CD4-positive, alpha-beta memory T cell (primary cell): ENCODE measurements at regions not wholly inside any gene's neighbourhood (a gene's known extent, or its start where the extent isn't known, plus 50 kb on each side); places are given as distances from the start of the nearest gene placed in this dataset.

Source experiments
- CTCF ChIA-PET: fragments of 350-600 bp; sonication (Branson Sonifier 250); formaldehyde crosslinking; loops from one replicate; lab custom pipeline; 2021; ENCODE audit warnings: inconsistent platforms; ENCODE audit not compliant: partially characterized antibody; lab: Charles Lee
- POLR2A ChIA-PET: fragments of 350-600 bp; sonication (Branson Sonifier 250); formaldehyde crosslinking; loops from one replicate; lab custom pipeline; 2021; ENCODE audit not compliant: partially characterized antibody; lab: Charles Lee
- DNase-seq, 5 donors: peaks; one replicate each; pipeline versions ENCODE4 v3.0.0 to v3.0.0-alpha.2; 2020 to 2022; ENCODE audit warnings: mixed read lengths in 1 of 5
- H3K27ac ChIP-seq: one replicate; pipeline ENCODE4 v1.7.0; 2013; ENCODE audit warnings: low read depth, low read length
- H3K27me3 ChIP-seq: 2 replicates; pipeline ENCODE4 v1.7.0; 2013; ENCODE audit warnings: mild to moderate bottlenecking, low read length, moderate library complexity; ENCODE audit not compliant: insufficient read depth
- H3K36me3 ChIP-seq: 2 replicates; pipeline ENCODE4 v1.7.0; 2013; ENCODE audit warnings: mild to moderate bottlenecking, low read length, moderate library complexity; ENCODE audit not compliant: insufficient read depth
- H3K4me1 ChIP-seq: 2 replicates; pipeline ENCODE4 v1.7.0; 2013; ENCODE audit warnings: mild to moderate bottlenecking, low read length, moderate library complexity; ENCODE audit not compliant: insufficient read depth
- H3K4me3 ChIP-seq, 2 donors: one replicate each; pipeline ENCODE4 v1.7.0; 2013; ENCODE audit warnings: low read length in 2 of 2, mild to moderate bottlenecking in 1 of 2
- H3K9me3 ChIP-seq, 2 donors: one replicate each; pipeline ENCODE4 v1.7.0; 2013; ENCODE audit warnings: low read length in 2 of 2, control low read depth in 1 of 2; ENCODE audit not compliant: control insufficient read depth in 1 of 2
- H3K27ac Mint-ChIP-seq, 7 donors: one replicate each; pipeline ENCODE4 v1.8.0; 2020 to 2021; ENCODE audit warnings: mixed read lengths in 7 of 7, mild to moderate bottlenecking in 6 of 7, inconsistent platforms in 3 of 7, moderate library complexity in 3 of 7
- H3K27me3 Mint-ChIP-seq, 2 donors: one replicate each; pipeline ENCODE4 v1.8.0; 2020 to 2021; ENCODE audit warnings: mixed read lengths in 2 of 2
- H3K36me3 Mint-ChIP-seq, 2 donors: one replicate each; pipeline ENCODE4 v1.8.0; 2020 to 2021; ENCODE audit warnings: mixed read lengths in 2 of 2, inconsistent platforms in 1 of 2, mild to moderate bottlenecking in 1 of 2
- H3K4me1 Mint-ChIP-seq, 4 donors: one replicate each; pipeline ENCODE4 v1.8.0; 2020 to 2021; ENCODE audit warnings: mixed read lengths in 4 of 4, mild to moderate bottlenecking in 1 of 4
- H3K4me3 Mint-ChIP-seq, 8 donors: one replicate each; pipeline ENCODE4 v1.8.0; 2020 to 2021; ENCODE audit warnings: mixed read lengths in 8 of 8, mild to moderate bottlenecking in 7 of 8, moderate library complexity in 6 of 8, inconsistent platforms in 3 of 8
- H3K9me3 Mint-ChIP-seq, 8 donors: one replicate each; pipeline ENCODE4 v1.8.0; 2020 to 2021; ENCODE audit warnings: mixed read lengths in 8 of 8, mild to moderate bottlenecking in 5 of 8, inconsistent platforms in 3 of 8, moderate library complexity in 1 of 8
- intact Hi-C: fragments of 100-400 bp; cut with micrococcal nuclease; formaldehyde crosslinking; loops from one replicate; pipeline ENCODE4 v1.15.1; 2023

DNA sequence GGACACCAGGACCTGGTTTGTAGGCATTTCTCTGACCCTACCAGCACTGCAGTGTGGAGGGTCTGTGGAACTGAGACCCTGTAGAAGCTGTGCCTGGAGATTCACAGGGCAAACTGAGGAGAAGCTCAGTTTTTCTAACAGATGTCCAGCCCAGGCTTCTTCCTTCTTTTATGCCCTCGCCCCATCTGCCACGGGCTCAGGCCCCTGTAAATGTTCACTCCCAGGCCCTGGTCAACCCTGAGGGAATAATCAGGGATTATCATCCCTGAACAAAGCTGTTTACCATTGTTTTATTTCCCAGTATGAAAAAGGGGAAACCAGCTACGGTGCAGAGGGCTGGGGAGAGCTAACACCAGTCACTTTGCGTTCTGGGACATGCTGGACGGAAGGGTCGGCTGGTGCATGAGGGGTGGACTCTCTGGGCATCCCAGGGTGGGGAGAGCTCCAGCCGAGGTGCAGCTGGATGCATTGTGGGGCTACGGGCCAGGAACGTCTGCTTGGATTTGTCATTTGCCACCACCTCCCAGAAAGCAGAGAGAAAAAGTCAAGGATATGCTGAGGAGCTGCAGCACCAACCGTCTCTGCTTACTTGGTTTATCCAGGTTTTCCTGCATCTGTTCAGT is 183.8 kb downstream of the TFCP2L1 start:
- Histone ChIP-seq H3K27me3 (no peaks in the 10 kb centered on the region), H3K27ac (no peak overlapping the region), H3K9me3 (no peaks in the 10 kb centered on the region), H3K4me3 (no peak overlapping the region), H3K36me3 (no peaks in the 10 kb centered on the region), H3K4me1 (no peaks in the 10 kb centered on the region)
- no peaks in the 10 kb centered on the region for H3K36me3 Mint-ChIP-seq
- H3K27ac Mint-ChIP-seq = no peak overlapping the region
- H3K9me3 Mint-ChIP-seq = no peaks in the 10 kb centered on the region
- ChIA-PET CTCF (interaction anchor here (1.0 to 1.2 kb wide), 2 partner anchors 10 to 25 kb away, joined by 3 read pairs; no protein-coding TSS in a partner anchor), POLR2A (no interaction called here)
- H3K4me1 Mint-ChIP-seq = no peaks in the 10 kb centered on the region
- H3K4me3 Mint-ChIP-seq = no peak overlapping the region
- intact Hi-C loops = no loop called here
- H3K27me3 Mint-ChIP-seq = peaks cover 5 to 14% of the 10 kb centered on the region in 2 donors
- no peak for DNase-seq

DNA sequence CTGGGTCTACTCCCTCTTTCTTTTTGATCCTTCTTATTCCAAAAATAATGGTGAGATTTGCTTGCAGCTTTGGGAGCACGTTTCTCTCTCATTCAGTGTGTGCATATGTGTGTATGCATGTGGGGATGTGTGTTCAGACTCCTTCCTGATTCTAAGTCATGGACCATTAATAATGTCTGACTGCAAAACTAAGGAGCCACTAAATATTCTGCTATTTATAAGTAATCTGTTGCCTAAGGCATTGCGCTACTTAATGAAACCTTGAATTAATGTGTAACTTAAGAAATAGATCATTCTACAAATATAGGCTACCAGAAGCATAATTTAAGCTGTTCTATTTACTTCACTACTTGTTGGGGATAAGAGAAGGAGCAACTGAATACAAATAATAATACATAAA is 182.1 kb downstream of the TFCP2L1 start:
- POLR2A ChIA-PET = no interaction called here
- H3K36me3 ChIP-seq = no peaks in the 10 kb centered on the region
- no peaks in the 10 kb centered on the region for H3K4me1 ChIP-seq
- no peaks in the 10 kb centered on the region for H3K36me3 Mint-ChIP-seq
- no peak overlapping the region for H3K27ac ChIP-seq
- peaks cover 5 to 10% of the 10 kb centered on the region in 2 donors for H3K27me3 Mint-ChIP-seq
- no peaks in the 10 kb centered on the region for H3K9me3 ChIP-seq
- CTCF ChIA-PET = interaction anchor here (1.7 kb wide), 1 partner anchor 21 kb away, joined by 6 read pairs; no protein-coding TSS in a partner anchor
- no peaks in the 10 kb centered on the region for H3K9me3 Mint-ChIP-seq
- DNase-seq = no peak
- H3K27me3 ChIP-seq = no peaks in the 10 kb centered on the region
- no peak overlapping the region for H3K4me3 ChIP-seq
- no peak overlapping the region for H3K4me3 Mint-ChIP-seq
- no peaks in the 10 kb centered on the region for H3K4me1 Mint-ChIP-seq
- H3K27ac Mint-ChIP-seq = no peak overlapping the region
- intact Hi-C loops = no loop called here

DNA sequence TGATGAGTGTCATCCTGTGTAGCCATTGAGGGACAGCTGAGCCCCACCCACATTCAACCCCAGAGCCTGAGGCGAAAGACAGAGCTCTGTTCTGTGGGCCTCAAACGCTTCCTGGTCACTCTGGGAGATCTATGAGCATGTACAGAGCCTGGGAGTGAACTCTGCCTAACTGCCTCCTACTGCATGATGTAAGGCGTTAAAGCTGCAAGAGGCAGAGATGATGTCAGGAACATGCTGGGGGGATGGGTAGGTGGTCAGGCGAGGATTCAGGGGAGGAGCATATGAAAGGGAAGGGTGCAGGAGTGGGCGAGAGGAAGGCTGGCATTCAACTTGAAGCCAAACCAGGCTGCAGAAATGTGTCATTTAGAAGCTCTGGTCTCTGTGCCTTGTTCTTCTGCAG is 181.0 kb downstream of the TFCP2L1 start:
- no peaks in the 10 kb centered on the region for H3K4me1 Mint-ChIP-seq
- no peaks in the 10 kb centered on the region for H3K9me3 ChIP-seq
- peaks cover 0 to 2% (median 0%) of the 10 kb centered on the region in 8 donors for H3K9me3 Mint-ChIP-seq
- no peak overlapping the region for H3K4me3 Mint-ChIP-seq
- peaks cover 3 to 5% of the 10 kb centered on the region in 2 donors for H3K27me3 Mint-ChIP-seq
- intact Hi-C loops = no loop called here
- H3K27ac Mint-ChIP-seq = no peak overlapping the region
- H3K4me3 ChIP-seq = no peak overlapping the region
- no peak for DNase-seq
- no peaks in the 10 kb centered on the region for H3K36me3 Mint-ChIP-seq
- H3K4me1 ChIP-seq = no peaks in the 10 kb centered on the region
- ChIA-PET CTCF (interaction anchor here (0.9 to 1.7 kb wide), 2 partner anchors 22 to 27 kb away, joined by 3 to 6 read pairs; no protein-coding TSS in a partner anchor), POLR2A (no interaction called here)
- no peaks in the 10 kb centered on the region for H3K36me3 ChIP-seq
- no peak overlapping the region for H3K27ac ChIP-seq
- H3K27me3 ChIP-seq = no peaks in the 10 kb centered on the region

DNA sequence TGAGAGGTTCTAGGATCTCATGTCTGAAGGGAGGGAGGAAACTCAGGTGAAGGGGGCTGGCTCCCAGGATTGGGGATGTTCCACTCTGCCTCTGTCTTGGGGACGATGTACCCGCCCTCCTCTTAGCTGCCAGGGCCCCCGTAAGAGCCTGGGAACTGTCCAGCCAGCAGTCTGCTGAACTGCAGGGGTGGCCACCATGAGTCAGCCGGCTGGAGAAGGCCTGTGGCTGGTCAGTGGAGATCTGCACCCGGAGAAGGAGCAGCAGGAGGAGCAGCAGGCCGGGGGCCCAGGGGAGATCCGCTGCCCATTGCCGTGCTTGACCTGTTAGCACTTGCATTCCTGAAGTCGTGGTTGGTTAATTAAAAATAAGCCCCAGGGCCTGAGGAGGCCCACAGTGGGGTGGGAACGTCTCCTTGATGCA is 180.3 kb downstream of the TFCP2L1 start:
- DNase-seq = no peak
- Histone ChIP-seq H3K27ac (no peak overlapping the region), H3K4me1 (no peaks in the 10 kb centered on the region), H3K9me3 (no peaks in the 10 kb centered on the region), H3K27me3 (no peaks in the 10 kb centered on the region), H3K4me3 (no peak overlapping the region), H3K36me3 (no peaks in the 10 kb centered on the region)
- no peak overlapping the region for H3K27ac Mint-ChIP-seq
- POLR2A ChIA-PET = no interaction called here
- H3K4me1 Mint-ChIP-seq = no peaks in the 10 kb centered on the region
- peaks cover 3 to 5% of the 10 kb centered on the region in 2 donors for H3K27me3 Mint-ChIP-seq
- CTCF ChIA-PET = no interaction called here
- H3K9me3 Mint-ChIP-seq = peaks cover 0 to 2% (median 0%) of the 10 kb centered on the region in 8 donors
- no peak overlapping the region for H3K4me3 Mint-ChIP-seq
- no peaks in the 10 kb centered on the region for H3K36me3 Mint-ChIP-seq
- intact Hi-C loops = no loop called here

DNA sequence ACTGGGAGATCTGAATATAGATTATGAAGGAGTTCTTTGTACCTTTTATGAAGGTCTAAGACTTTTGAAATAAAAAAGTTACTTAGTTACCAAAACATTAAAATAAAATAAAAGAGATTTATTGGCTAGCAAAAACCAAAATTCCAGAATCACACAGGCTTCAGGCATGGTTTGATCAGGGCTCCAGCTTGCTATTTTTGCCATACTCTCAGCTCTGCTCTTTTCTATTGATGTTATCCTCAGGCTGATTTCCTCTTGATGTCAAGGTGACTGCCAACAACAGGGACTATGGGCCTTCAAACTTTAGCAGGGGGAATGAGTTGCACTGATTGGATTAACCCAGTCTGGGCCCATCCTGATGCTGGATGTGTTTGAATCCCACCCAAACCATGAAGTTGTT is 174.1 kb downstream of the TFCP2L1 start:
- H3K27me3 ChIP-seq = no peaks in the 10 kb centered on the region
- no peak overlapping the region for H3K27ac ChIP-seq
- Mint-ChIP-seq H3K4me1 (no peaks in the 10 kb centered on the region), H3K4me3 (no peak overlapping the region), H3K9me3 (peaks cover 0 to 15% (median 4%) of the 10 kb centered on the region in 8 donors), H3K36me3 (no peaks in the 10 kb centered on the region), H3K27me3 (no peaks in the 10 kb centered on the region), H3K27ac (no peak overlapping the region)
- DNase-seq = no peak
- intact Hi-C loops = no loop called here
- H3K4me3 ChIP-seq = no peak overlapping the region
- ChIA-PET CTCF (no interaction called here), POLR2A (no interaction called here)
- no peaks in the 10 kb centered on the region for H3K36me3 ChIP-seq
- no peaks in the 10 kb centered on the region for H3K9me3 ChIP-seq
- no peaks in the 10 kb centered on the region for H3K4me1 ChIP-seq

DNA sequence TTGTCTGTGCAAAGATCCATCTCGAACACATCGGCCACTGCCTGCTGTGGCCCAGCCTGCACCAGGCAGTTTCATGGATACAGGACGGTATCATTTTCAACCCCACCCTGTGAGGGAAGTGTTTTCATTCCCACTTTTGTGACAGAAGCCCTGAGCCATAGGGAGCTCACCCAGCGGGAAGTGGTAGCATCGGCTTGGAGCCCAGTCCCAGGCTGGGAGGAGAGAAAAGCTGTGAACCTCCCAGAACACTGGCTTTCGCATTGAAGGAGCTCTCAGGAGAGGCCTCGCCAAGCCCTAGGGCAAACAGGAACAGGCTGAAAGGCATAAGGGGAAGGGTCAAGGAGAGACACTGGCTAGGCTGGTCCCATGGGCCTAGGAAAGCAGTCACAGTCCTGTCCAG is 166.1 kb downstream of the TFCP2L1 start:
- H3K27me3 Mint-ChIP-seq = peaks cover 0 to 5% of the 10 kb centered on the region in 2 donors
- H3K4me1 Mint-ChIP-seq = no peaks in the 10 kb centered on the region
- no peak for DNase-seq
- no peaks in the 10 kb centered on the region for H3K4me1 ChIP-seq
- ChIA-PET CTCF (interaction anchor here (1.1 kb wide), 1 partner anchor 9 kb away, joined by 3 read pairs; no protein-coding TSS in a partner anchor), POLR2A (no interaction called here)
- no peak overlapping the region for H3K27ac ChIP-seq
- no peak overlapping the region for H3K4me3 ChIP-seq
- H3K36me3 Mint-ChIP-seq = no peaks in the 10 kb centered on the region
- H3K27me3 ChIP-seq = no peaks in the 10 kb centered on the region
- intact Hi-C loops = no loop called here
- H3K4me3 Mint-ChIP-seq = no peak overlapping the region
- no peaks in the 10 kb centered on the region for H3K36me3 ChIP-seq
- H3K9me3 ChIP-seq = no peaks in the 10 kb centered on the region
- H3K27ac Mint-ChIP-seq = no peak overlapping the region
- peaks cover 0 to 2% (median 0%) of the 10 kb centered on the region in 8 donors for H3K9me3 Mint-ChIP-seq

DNA sequence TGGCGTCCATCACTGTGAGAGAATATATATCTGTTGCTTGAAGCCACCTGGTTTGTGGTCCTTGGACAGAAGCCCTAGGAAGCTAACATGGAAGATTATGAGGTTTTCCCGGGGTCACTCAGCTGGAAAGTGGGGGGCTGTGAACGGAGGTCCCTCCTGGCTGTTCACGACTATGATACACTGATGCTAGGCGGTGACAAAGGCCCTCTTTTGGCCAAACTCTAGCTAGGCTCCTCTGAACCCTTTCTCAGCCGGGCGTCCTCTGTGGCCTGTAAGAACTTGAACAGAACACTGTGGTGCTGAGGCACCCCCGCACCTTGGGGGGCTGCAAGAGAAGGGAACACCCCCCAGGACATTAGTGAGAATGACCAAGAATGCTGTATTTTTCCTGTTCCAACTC is 164.6 kb downstream of the TFCP2L1 start:
- intact Hi-C loops = no loop called here
- peaks cover 0 to 2% (median 0%) of the 10 kb centered on the region in 8 donors for H3K9me3 Mint-ChIP-seq

More for the DNA sequence above, 164.6 kb downstream of the TFCP2L1 start:
- DNase-seq = no peak
- Histone ChIP-seq H3K36me3 (no peaks in the 10 kb centered on the region), H3K27ac (no peak overlapping the region), H3K4me3 (no peak overlapping the region), H3K4me1 (no peaks in the 10 kb centered on the region), H3K27me3 (no peaks in the 10 kb centered on the region), H3K9me3 (no peaks in the 10 kb centered on the region)
- H3K4me3 Mint-ChIP-seq = no peak overlapping the region
- peaks cover 0 to 5% of the 10 kb centered on the region in 2 donors for H3K27me3 Mint-ChIP-seq
- H3K4me1 Mint-ChIP-seq = no peaks in the 10 kb centered on the region
- H3K27ac Mint-ChIP-seq = no peak overlapping the region
- ChIA-PET POLR2A (no interaction called here), CTCF (no interaction called here)
- H3K36me3 Mint-ChIP-seq = no peaks in the 10 kb centered on the region
